Endothelial cell of umbilical vein (primary cell): ENCODE measurements at regions not wholly inside any gene's neighbourhood (a gene's known extent, or its start where the extent isn't known, plus 50 kb on each side); places are given as distances from the start of the nearest gene placed in this dataset.

ENCODE experiments used
- BruUV-seq: library from RNA; stranded (reverse); fragments of 400-500 nt; replicated peaks from 2 replicates; lab custom pipeline; 2021; lab: Mats Ljungman, UMichigan
- CTCF ChIA-PET: fragments of 300-600, 350-600 bp; sonication (Branson Sonifier 250); formaldehyde crosslinking; loops from one replicate; lab custom pipeline; 2021; ENCODE audit warnings: antibody characterized with exemption, inconsistent platforms; lab: Charles Lee
- POLR2A ChIA-PET: fragments of 300-600, 350-600 bp; sonication (Branson Sonifier 250); formaldehyde crosslinking; loops from one replicate; lab custom pipeline; 2021; ENCODE audit warnings: antibody characterized with exemption, inconsistent platforms; lab: Charles Lee
- DNase-seq: peaks from one replicate; pipeline ENCODE4 v3.0.0-alpha.2; 2011; ENCODE audit warnings: low read depth, low spot score
- FAIRE-seq: peaks from 2 replicates; lab custom pipeline; 2011; peaks lifted over from hg19 to GRCh38; lab: Jason Lieb, UNC
- H2AFZ ChIP-seq: 2 replicates; pipeline ENCODE4 v1.6.0; 2012; ENCODE audit warnings: low read depth, low read length, control low read depth, inconsistent platforms
- H3K27ac ChIP-seq: 2 replicates; pipeline ENCODE4 v1.5.1; 2011; ENCODE audit warnings: low read depth, mild to moderate bottlenecking, control low read depth, low read length, moderate library complexity; ENCODE audit not compliant: insufficient read depth
- H3K27me3 ChIP-seq, 2 experiments: 2 replicates each; pipeline versions ENCODE4 v1.6.0 to v1.6.1; 2011; ENCODE audit warnings: low read length in 2 of 2, mixed read lengths in 1 of 2; ENCODE audit not compliant: control insufficient read depth in 2 of 2, insufficient read depth in 2 of 2
- H3K36me3 ChIP-seq, 2 experiments: 2 replicates in 1 of 2; 3 replicates in 1 of 2; pipeline ENCODE4 v1.5.1; 2011; ENCODE audit warnings: low read length in 2 of 2, mild to moderate bottlenecking in 1 of 2, moderate library complexity in 1 of 2; ENCODE audit not compliant: control insufficient read depth in 2 of 2, insufficient read depth in 2 of 2; ENCODE audit errors: extremely low read depth in 1 of 2
- H3K4me1 ChIP-seq: 3 replicates; pipeline ENCODE4 v1.5.1; 2011; ENCODE audit warnings: mild to moderate bottlenecking, low read length; ENCODE audit not compliant: control insufficient read depth, insufficient read depth; ENCODE audit errors: extremely low read depth
- H3K4me2 ChIP-seq: 2 replicates; pipeline ENCODE4 v1.6.1; 2011; ENCODE audit warnings: low read length, control low read depth, mixed read lengths; ENCODE audit not compliant: insufficient read depth
- H3K4me3 ChIP-seq, 3 experiments: fragments of 200-600 bp in 1 of 3; sonication (generic), shearing (Covaris generic) in 1 of 3; replicated peaks in 1 of 3; 2 replicates each; pipeline ENCODE4 v1.5.1; 2011 to 2016; ENCODE audit warnings: control low read depth in 3 of 3, low read length in 3 of 3, mild to moderate bottlenecking in 2 of 3, inconsistent platforms in 1 of 3, low read depth in 1 of 3, moderate library complexity in 1 of 3; ENCODE audit not compliant: insufficient read depth in 1 of 3
- H3K79me2 ChIP-seq: 2 replicates; pipeline ENCODE4 v1.6.0; 2012; ENCODE audit warnings: low read length, inconsistent platforms; ENCODE audit not compliant: control insufficient read depth, insufficient read depth
- H3K9ac ChIP-seq: replicated peaks from 2 replicates; pipeline ENCODE3; 2011; ENCODE audit warnings: low read length, control low read depth; ENCODE audit not compliant: insufficient read depth; ENCODE audit errors: extremely low read depth
- H3K9me1 ChIP-seq: replicated peaks from 3 replicates; pipeline ENCODE4 v1.6.0; 2011; ENCODE audit warnings: mild to moderate bottlenecking, low read length; ENCODE audit not compliant: control insufficient read depth, insufficient read depth; ENCODE audit errors: extremely low read depth
- H3K9me3 ChIP-seq: replicated peaks from 2 replicates; pipeline ENCODE4 v1.5.1; 2012; ENCODE audit warnings: low read length, inconsistent platforms; ENCODE audit not compliant: control insufficient read depth, insufficient read depth
- H4K20me1 ChIP-seq: replicated peaks from 2 replicates; pipeline ENCODE3; 2011; ENCODE audit warnings: mild to moderate bottlenecking, low read length; ENCODE audit not compliant: control insufficient read depth, insufficient read depth; ENCODE audit errors: extremely low read depth
- EZH2 ChIP-seq: IDR thresholded peaks from 2 replicates; pipeline ENCODE4 v1.6.1; 2012; ENCODE audit warnings: borderline replicate concordance, low read depth, mild to moderate bottlenecking, moderate library complexity, low read length, inconsistent platforms; ENCODE audit not compliant: severe bottlenecking
- FOS ChIP-seq: IDR thresholded peaks from 2 replicates; pipeline ENCODE4 v1.6.1; 2011; ENCODE audit warnings: mild to moderate bottlenecking, low read length, moderate library complexity, borderline replicate concordance; ENCODE audit not compliant: insufficient read depth
- GATA2 ChIP-seq: IDR thresholded peaks from 2 replicates; pipeline ENCODE4 v1.7.0; 2011; ENCODE audit warnings: low read depth, mild to moderate bottlenecking, moderate library complexity, mixed read lengths, low read length; ENCODE audit not compliant: insufficient read length, insufficient read depth
- JUN ChIP-seq: IDR thresholded peaks from 2 replicates; pipeline ENCODE4 v1.6.1; 2011; ENCODE audit warnings: borderline replicate concordance, low read depth; ENCODE audit not compliant: insufficient read length, insufficient read depth
- MYC ChIP-seq: IDR thresholded peaks from one replicate; pipeline ENCODE4 v1.6.1; 2011; ENCODE audit warnings: mild to moderate bottlenecking, low read depth, low read length
- POLR2A ChIP-seq: IDR thresholded peaks from 2 replicates; pipeline ENCODE4 v1.6.1; 2012; ENCODE audit warnings: low read depth, mild to moderate bottlenecking, control low read depth, low read length
- POLR2AphosphoS5 ChIP-seq: IDR thresholded peaks from 2 replicates; pipeline ENCODE4 v1.6.1; 2012; ENCODE audit warnings: low read depth, mild to moderate bottlenecking, control low read depth, low read length, moderate library complexity; ENCODE audit not compliant: insufficient read depth
- dilution Hi-C: fragments of 300-500 bp; cut with MboI; formaldehyde crosslinking; loops from one replicate; pipeline ENCODE4 v1.15.0; 2019; ENCODE audit warnings: low sequenced_read_pairs; ENCODE audit not compliant: extremely low pct_ligation_motif_present
- intact Hi-C: fragments of 100-400 bp; cut with micrococcal nuclease; formaldehyde crosslinking; loops from one replicate; pipeline ENCODE4 v1.10.0; 2022
- TF ChIP-seq, protein P1 (sequence below): IDR thresholded peaks from 2 replicates; pipeline ENCODE4 v1.6.1; 2011; ENCODE audit not compliant: insufficient read depth, insufficient read length
- TF ChIP-seq, protein P2 (sequence below), 2 donors: IDR thresholded peaks; 1 replicate in 1 of 2; 2 replicates in 1 of 2; pipeline ENCODE4 v1.5.1; 2011; ENCODE audit warnings: low read length in 2 of 2, mild to moderate bottlenecking in 2 of 2, moderate library complexity in 2 of 2, control low read depth in 1 of 2, inconsistent platforms in 1 of 2, low read depth in 1 of 2; ENCODE audit not compliant: insufficient read depth in 1 of 2; ENCODE audit errors: extremely low read depth in 1 of 2

DNA sequence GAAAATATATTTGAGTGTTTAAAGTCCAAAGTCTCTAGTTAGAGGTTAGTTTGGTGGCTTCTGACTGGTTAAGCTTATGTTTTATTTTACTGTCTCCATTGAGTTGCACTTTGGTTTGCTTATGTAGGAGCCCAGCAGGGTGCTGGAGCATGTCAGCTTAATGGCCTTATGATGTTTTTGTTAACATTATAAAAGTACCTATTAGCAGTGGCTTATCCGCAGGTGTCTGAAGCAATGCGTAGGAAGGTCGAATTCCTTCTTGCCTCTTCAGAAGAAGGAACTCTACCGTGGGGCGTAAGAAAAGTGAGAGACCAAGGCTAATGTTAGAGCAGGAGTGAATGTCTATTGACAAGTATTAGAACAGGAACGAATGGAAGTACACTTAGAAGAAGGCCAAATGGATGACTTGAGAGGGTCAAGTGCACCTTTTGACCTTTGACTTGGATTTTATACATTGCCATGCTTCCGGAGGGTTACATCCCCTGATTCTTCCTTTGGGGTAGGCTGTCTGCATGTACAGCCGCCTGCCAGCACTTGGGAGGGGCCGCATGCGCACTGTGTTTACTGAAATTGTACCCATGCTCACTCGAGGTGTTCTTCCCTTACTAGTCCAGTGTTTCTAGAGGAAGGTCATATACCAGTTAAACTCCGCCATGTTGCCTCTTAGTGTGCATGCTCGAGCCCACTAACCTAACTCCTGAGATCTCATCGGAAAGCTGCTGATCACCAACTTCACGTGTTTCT is 793.9 kb upstream of the PCDH9 start:
- no peak overlapping the region for H3K4me2 ChIP-seq
- no TSS peak for BruUV-seq
- no peak for DNase-seq
- no peaks in the 10 kb centered on the region for H3K4me1 ChIP-seq
- H3K27ac ChIP-seq = no peak overlapping the region
- no peaks in the 10 kb centered on the region for H3K9me3 ChIP-seq
- H3K36me3 ChIP-seq = no peaks in the 10 kb centered on the region
- H3K4me3 ChIP-seq = no peak overlapping the region
- dilution Hi-C loops (no loop called here), intact Hi-C loops (no loop called here)
- H2AFZ ChIP-seq = no peak overlapping the region
- CTCF ChIA-PET = no interaction called here
- TF ChIP-seq MYC (no peak), POLR2AphosphoS5 (no peak), POLR2A (no peak)
- TF ChIP-seq, protein P1, sequence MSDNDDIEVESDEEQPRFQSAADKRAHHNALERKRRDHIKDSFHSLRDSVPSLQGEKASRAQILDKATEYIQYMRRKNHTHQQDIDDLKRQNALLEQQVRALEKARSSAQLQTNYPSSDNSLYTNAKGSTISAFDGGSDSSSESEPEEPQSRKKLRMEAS = no peak
- no peak for FAIRE-seq
- no peak overlapping the region for H3K9ac ChIP-seq
- no peaks in the 10 kb centered on the region for H4K20me1 ChIP-seq
- no peaks in the 10 kb centered on the region for H3K27me3 ChIP-seq
- no peaks in the 10 kb centered on the region for H3K79me2 ChIP-seq
- no peaks in the 10 kb centered on the region for H3K9me1 ChIP-seq
- POLR2A ChIA-PET = no interaction called here

DNA sequence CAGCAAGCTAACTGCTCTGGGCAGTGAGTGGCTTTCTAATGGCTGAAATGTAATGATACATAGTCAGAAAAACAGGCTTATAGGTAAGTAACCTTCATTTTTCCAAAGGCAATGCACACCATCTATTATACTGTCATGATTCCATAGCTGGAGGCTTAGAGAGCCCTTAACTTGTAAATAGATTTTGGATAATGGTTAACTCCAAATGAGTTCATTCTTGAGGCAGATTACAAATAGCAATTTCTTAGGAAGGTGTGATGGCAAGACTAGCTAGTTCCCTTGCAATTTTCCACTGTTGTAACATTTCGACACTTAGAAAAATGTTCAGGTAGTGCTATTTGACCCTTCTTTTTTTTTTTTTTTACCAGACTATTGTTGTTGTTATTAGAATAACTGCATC is 789.8 kb upstream of the PCDH9 start:
- Histone ChIP-seq H2AFZ (no peak overlapping the region), H3K27ac (no peak overlapping the region), H3K79me2 (no peaks in the 10 kb centered on the region), H3K9me1 (no peaks in the 10 kb centered on the region), H3K4me3 (no peak overlapping the region), H3K36me3 (no peaks in the 10 kb centered on the region), H3K4me1 (no peaks in the 10 kb centered on the region), H3K9ac (no peak overlapping the region), H3K9me3 (no peaks in the 10 kb centered on the region), H3K4me2 (no peak overlapping the region), H3K27me3 (no peaks in the 10 kb centered on the region), H4K20me1 (no peaks in the 10 kb centered on the region)
- TF ChIP-seq EZH2 (no peak), FOS (no peak), GATA2 (no peak), POLR2A (no peak), MYC (no peak), POLR2AphosphoS5 (no peak), JUN (no peak)
- TF ChIP-seq, protein P2, sequence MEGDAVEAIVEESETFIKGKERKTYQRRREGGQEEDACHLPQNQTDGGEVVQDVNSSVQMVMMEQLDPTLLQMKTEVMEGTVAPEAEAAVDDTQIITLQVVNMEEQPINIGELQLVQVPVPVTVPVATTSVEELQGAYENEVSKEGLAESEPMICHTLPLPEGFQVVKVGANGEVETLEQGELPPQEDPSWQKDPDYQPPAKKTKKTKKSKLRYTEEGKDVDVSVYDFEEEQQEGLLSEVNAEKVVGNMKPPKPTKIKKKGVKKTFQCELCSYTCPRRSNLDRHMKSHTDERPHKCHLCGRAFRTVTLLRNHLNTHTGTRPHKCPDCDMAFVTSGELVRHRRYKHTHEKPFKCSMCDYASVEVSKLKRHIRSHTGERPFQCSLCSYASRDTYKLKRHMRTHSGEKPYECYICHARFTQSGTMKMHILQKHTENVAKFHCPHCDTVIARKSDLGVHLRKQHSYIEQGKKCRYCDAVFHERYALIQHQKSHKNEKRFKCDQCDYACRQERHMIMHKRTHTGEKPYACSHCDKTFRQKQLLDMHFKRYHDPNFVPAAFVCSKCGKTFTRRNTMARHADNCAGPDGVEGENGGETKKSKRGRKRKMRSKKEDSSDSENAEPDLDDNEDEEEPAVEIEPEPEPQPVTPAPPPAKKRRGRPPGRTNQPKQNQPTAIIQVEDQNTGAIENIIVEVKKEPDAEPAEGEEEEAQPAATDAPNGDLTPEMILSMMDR (IDR thresholded peaks at IDR 0.05; ENCODE audit: extremely low read depth in 1 of 2, insufficient read depth in 1 of 2, low read depth in 1 of 2, low read length in 2 of 2) = no peak
- TF ChIP-seq, protein P1 = no peak
- DNase-seq (no peak), FAIRE-seq (no peak)
- dilution Hi-C loops (no loop called here), intact Hi-C loops (no loop called here)
- POLR2A ChIA-PET = no interaction called here
- no TSS peak for BruUV-seq
- CTCF ChIA-PET = no interaction called here
